ENCODE measurements at regions not wholly inside any gene's neighbourhood (a gene's known extent, or its start where the extent isn't known, plus 50 kb on each side); places are given as distances from the start of the nearest gene placed in this dataset.

GRCh38 chr17:15892731-15893657, 51.9 kb upstream of the ADORA2B start:
- peaks cover 11% of the 10 kb centered on the region for H3K4me1 Mint-ChIP-seq (ENCODE audit: low read depth)
- intact Hi-C loops (cut with micrococcal nuclease) = no loop called here
- DNase-seq = no peak
- peaks cover 2% of the 10 kb centered on the region for H3K36me3 Mint-ChIP-seq (ENCODE audit: low read depth)
- no peaks in the 10 kb centered on the region for H3K27me3 Mint-ChIP-seq
- ATAC-seq = no peak
- POLR2A ChIA-PET = no interaction called here
- TF ChIP-seq CTCF (IDR thresholded peaks at IDR 0.05) = no peak
- CTCF ChIA-PET = no interaction called here
- H3K9me3 Mint-ChIP-seq = peaks cover 2% of the 10 kb centered on the region
- H3K27ac Mint-ChIP-seq = no peak overlapping the region
- H3K4me3 Mint-ChIP-seq = no peak overlapping the region

GRCh38 chr17:15893658-15894024, 51.3 kb upstream of the ADORA2B start:
- POLR2A ChIA-PET = interaction anchor here (0.9 kb wide), 1 partner anchor 23 kb away, joined by 3 read pairs; no protein-coding TSS in a partner anchor
- Mint-ChIP-seq H3K4me1 (ENCODE audit: low read depth) (peaks cover 14% of the 10 kb centered on the region), H3K27ac (no peak overlapping the region), H3K9me3 (peaks cover 2% of the 10 kb centered on the region), H3K4me3 (no peak overlapping the region), H3K27me3 (no peaks in the 10 kb centered on the region), H3K36me3 (ENCODE audit: low read depth) (peaks cover 2% of the 10 kb centered on the region)
- CTCF ChIA-PET = no interaction called here
- intact Hi-C loops (cut with micrococcal nuclease) = no loop called here
- TF ChIP-seq CTCF (IDR thresholded peaks at IDR 0.05) = no peak
- ATAC-seq (no peak), DNase-seq (no peak)

DNA sequence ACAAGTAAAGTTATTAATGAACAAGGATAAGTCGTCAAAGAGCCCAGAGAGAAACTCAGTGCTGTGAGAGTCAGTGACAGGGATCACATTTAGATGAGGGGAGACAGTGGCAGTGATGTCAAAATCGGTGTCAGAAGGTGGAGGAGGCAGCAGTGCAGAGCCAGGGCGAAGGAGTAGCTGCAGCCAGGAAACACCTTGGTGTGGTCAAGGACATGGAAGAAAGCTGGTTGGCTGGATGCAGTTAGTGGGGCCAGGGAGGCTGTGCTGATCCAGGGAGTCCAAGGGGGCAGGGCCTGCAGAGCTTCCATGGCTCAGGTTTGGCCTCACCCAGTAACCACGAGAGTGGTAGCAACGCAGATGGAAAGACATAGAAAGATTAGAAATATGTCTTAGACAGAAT, 50.7 kb upstream of the ADORA2B start:
- Mint-ChIP-seq H3K9me3 (peaks cover 2% of the 10 kb centered on the region), H3K27me3 (no peaks in the 10 kb centered on the region), H3K4me1 (ENCODE audit: low read depth) (peaks cover 14% of the 10 kb centered on the region), H3K4me3 (no peak overlapping the region), H3K36me3 (ENCODE audit: low read depth) (peaks cover 2% of the 10 kb centered on the region), H3K27ac (no peak overlapping the region)
- no peak for ATAC-seq
- ChIA-PET POLR2A (interaction anchor here (0.9 kb wide), 1 partner anchor 23 kb away, joined by 3 read pairs; no protein-coding TSS in a partner anchor), CTCF (interaction anchor here (1.2 kb wide), 1 partner anchor 17 kb away, joined by 4 read pairs; no protein-coding TSS in a partner anchor)
- intact Hi-C loops (cut with micrococcal nuclease) = no loop called here
- no peak for DNase-seq
- TF ChIP-seq CTCF (IDR thresholded peaks at IDR 0.05) = no peak

GRCh38 chr17:15894913-15895658, 49.8 kb upstream of the ADORA2B start:
- peaks cover 5% of the 10 kb centered on the region for H3K36me3 Mint-ChIP-seq (ENCODE audit: low read depth)
- TF ChIP-seq CTCF (IDR thresholded peaks at IDR 0.05) = no peak
- intact Hi-C loops (cut with micrococcal nuclease) = no loop called here
- H3K27ac Mint-ChIP-seq = no peak overlapping the region
- H3K9me3 Mint-ChIP-seq = peaks cover 5% of the 10 kb centered on the region
- no peak for ATAC-seq
- ChIA-PET POLR2A (interaction anchor here (1.0 kb wide), 1 partner anchor 11 kb away, joined by 3 read pairs; no protein-coding TSS in a partner anchor), CTCF (interaction anchor here (1.2 kb wide), 1 partner anchor 16 kb away, joined by 4 read pairs; no protein-coding TSS in a partner anchor)
- peaks cover 14% of the 10 kb centered on the region for H3K4me1 Mint-ChIP-seq (ENCODE audit: low read depth)
- DNase-seq = no peak
- H3K4me3 Mint-ChIP-seq = no peak overlapping the region
- no peaks in the 10 kb centered on the region for H3K27me3 Mint-ChIP-seq

All from activated CD8-positive, alpha-beta T cell treated with anti-CD3 and anti-CD28 coated beads for 36 hours (primary cell).